IMR-90 (cell line): ENCODE measurements at regions not wholly inside any gene's neighbourhood (a gene's known extent, or its start where the extent isn't known, plus 50 kb on each side); places are given as distances from the start of the nearest gene placed in this dataset.

Source experiments
- ATAC-seq: fragments of 200-7000 bp; cut with Tn5 transposase; 2 replicates; pipeline ENCODE4 v1.9.1; 2020; ENCODE audit warnings: low read depth, mild to moderate bottlenecking, moderate library complexity
- BruUV-seq: library from RNA; stranded (reverse); fragments of 400-500 nt; replicated peaks from 2 replicates; lab custom pipeline; 2021; lab: Mats Ljungman, UMichigan
- CTCF ChIA-PET: fragments of 300-600 bp; formaldehyde crosslinking; extraction: SDS; loops from one replicate; lab custom pipeline; 2021; ENCODE audit warnings: antibody characterized with exemption; lab: Yijun Ruan, JAX
- POLR2A ChIA-PET: fragments of 300-600 bp; sonication (Branson Sonifier 250); formaldehyde crosslinking; loops from one replicate; lab custom pipeline; 2022; ENCODE audit warnings: antibody characterized with exemption; ENCODE audit not compliant: unreplicated experiment; lab: Charles Lee
- DNase-seq: peaks from one replicate; pipeline ENCODE4 v3.0.0; 2013
- H2AFZ ChIP-seq: replicated peaks from 2 replicates; pipeline ENCODE3; 2013; ENCODE audit warnings: low read length, mild to moderate bottlenecking; ENCODE audit not compliant: poor library complexity
- H2AK5ac ChIP-seq: 2 replicates; pipeline ENCODE4 v1.6.1; 2013; ENCODE audit warnings: low read depth, low read length, inconsistent platforms
- H2AK9ac ChIP-seq: replicated peaks from 2 replicates; pipeline ENCODE3; 2013; ENCODE audit warnings: mild to moderate bottlenecking, low read depth, low read length, moderate library complexity; ENCODE audit not compliant: poor library complexity
- H2BK120ac ChIP-seq: 2 replicates; pipeline ENCODE4 v1.6.1; 2013; ENCODE audit warnings: low read depth, low read length, inconsistent platforms
- H2BK15ac ChIP-seq: 3 replicates; pipeline ENCODE4 v1.6.1; 2013; ENCODE audit warnings: low read depth, low read length, inconsistent platforms
- H2BK20ac ChIP-seq: 2 replicates; pipeline ENCODE4 v1.6.1; 2013; ENCODE audit warnings: low read depth, mild to moderate bottlenecking, inconsistent platforms, low read length, moderate library complexity
- H2BK5ac ChIP-seq: 2 replicates; pipeline ENCODE4 v1.6.1; 2013; ENCODE audit warnings: mild to moderate bottlenecking, low read depth, low read length, inconsistent platforms; ENCODE audit not compliant: poor library complexity, severe bottlenecking
- H3K14ac ChIP-seq: replicated peaks from 2 replicates; pipeline ENCODE4 v1.6.1; 2013; ENCODE audit warnings: low read depth, low read length, inconsistent platforms
- H3K18ac ChIP-seq: 2 replicates; pipeline ENCODE4 v1.6.1; 2013; ENCODE audit warnings: low read depth, low read length, control low read depth
- H3K23ac ChIP-seq: 2 replicates; pipeline ENCODE4 v1.6.1; 2013; ENCODE audit warnings: low read depth, low read length, inconsistent platforms
- H3K27ac ChIP-seq: 2 replicates; pipeline ENCODE4 v1.5.1; 2013; ENCODE audit warnings: mild to moderate bottlenecking, control low read depth, low read length; ENCODE audit not compliant: insufficient read depth
- H3K27me3 ChIP-seq: 2 replicates; pipeline ENCODE4 v1.6.1; 2013; ENCODE audit warnings: low read length; ENCODE audit not compliant: control insufficient read depth, insufficient read depth
- H3K36me3 ChIP-seq: 2 replicates; pipeline ENCODE4 v1.6.1; 2013; ENCODE audit warnings: low read length, mixed read lengths; ENCODE audit not compliant: control insufficient read depth, insufficient read depth
- H3K4ac ChIP-seq: 2 replicates; pipeline ENCODE4 v1.6.1; 2013; ENCODE audit warnings: low read depth, low read length, inconsistent platforms
- H3K4me1 ChIP-seq: 2 replicates; pipeline ENCODE4 v1.6.1; 2013; ENCODE audit warnings: low read length, mixed read lengths; ENCODE audit not compliant: control insufficient read depth, insufficient read depth
- H3K4me2 ChIP-seq: 2 replicates; pipeline ENCODE4 v1.6.1; 2013; ENCODE audit warnings: low read depth, mild to moderate bottlenecking, control low read depth, low read length, moderate library complexity
- H3K4me3 ChIP-seq: 2 replicates; pipeline ENCODE4 v1.5.1; 2013; ENCODE audit warnings: low read depth, mild to moderate bottlenecking, control low read depth, low read length, moderate library complexity; ENCODE audit not compliant: insufficient read depth
- H3K56ac ChIP-seq: 2 replicates; pipeline ENCODE4 v1.6.1; 2013; ENCODE audit warnings: low read length, inconsistent platforms; ENCODE audit not compliant: insufficient read depth; ENCODE audit errors: extremely low read depth
- H3K79me1 ChIP-seq, 2 experiments: 2 replicates each; pipeline ENCODE4 v1.6.1; 2013; ENCODE audit warnings: low read length in 2 of 2, inconsistent platforms in 1 of 2, low read depth in 1 of 2
- H3K9ac ChIP-seq: 2 replicates; pipeline ENCODE4 v1.6.1; 2013; ENCODE audit warnings: low read depth, low read length, control low read depth
- H3K9me1 ChIP-seq: 2 replicates; pipeline ENCODE4 v1.6.1; 2013; ENCODE audit warnings: low read length, inconsistent platforms; ENCODE audit not compliant: insufficient read depth
- H3K9me3 ChIP-seq: 2 replicates; pipeline ENCODE4 v1.6.1; 2013; ENCODE audit warnings: low read length; ENCODE audit not compliant: control insufficient read depth, insufficient read depth
- H4K20me1 ChIP-seq: 2 replicates; pipeline ENCODE4 v1.6.1; 2013; ENCODE audit warnings: low read length, inconsistent platforms; ENCODE audit not compliant: insufficient read depth
- H4K5ac ChIP-seq: 2 replicates; pipeline ENCODE4 v1.6.1; 2013; ENCODE audit warnings: mild to moderate bottlenecking, low read depth, low read length, control low read depth
- H4K8ac ChIP-seq, 2 experiments: 2 replicates each; pipeline ENCODE4 v1.6.1; 2013; ENCODE audit warnings: low read depth in 2 of 2, low read length in 2 of 2, control low read depth in 1 of 2, inconsistent platforms in 1 of 2
- H4K91ac ChIP-seq: 2 replicates; pipeline ENCODE4 v1.6.1; 2013; ENCODE audit warnings: low read depth, low read length, inconsistent platforms; ENCODE audit not compliant: insufficient read depth
- BHLHE40 ChIP-seq: fragments of 150-350 bp; IDR thresholded peaks from 2 replicates; pipeline ENCODE4 v1.6.1; 2016; ENCODE audit warnings: mild to moderate bottlenecking, low read depth, low read length
- CEBPB ChIP-seq: IDR thresholded peaks from 2 replicates; pipeline ENCODE4 v1.6.1; 2012; ENCODE audit warnings: low read depth, low read length, improper control_type of control experiment
- CHD1 ChIP-seq: IDR thresholded peaks from 2 replicates; pipeline ENCODE4 v1.6.1; 2012; ENCODE audit warnings: low read depth, low read length, improper control_type of control experiment
- FOS ChIP-seq: fragments of 150-350 bp; IDR thresholded peaks from 2 replicates; pipeline ENCODE4 v1.6.1; 2016; ENCODE audit warnings: low read depth, low read length
- MAFK ChIP-seq: IDR thresholded peaks from 2 replicates; pipeline ENCODE4 v1.6.1; 2012; ENCODE audit warnings: low read depth, low read length, improper control_type of control experiment
- MAZ ChIP-seq: IDR thresholded peaks from 2 replicates; pipeline ENCODE4 v1.6.1; 2012; ENCODE audit warnings: low read depth, mild to moderate bottlenecking, low read length, improper control_type of control experiment, moderate library complexity, borderline replicate concordance
- MXI1 ChIP-seq: IDR thresholded peaks from 2 replicates; pipeline ENCODE4 v1.6.1; 2012; ENCODE audit warnings: low read depth, mild to moderate bottlenecking, low read length, moderate library complexity, borderline replicate concordance
- NFE2L2 ChIP-seq: fragments of 150-350 bp; IDR thresholded peaks from 2 replicates; pipeline ENCODE4 v1.6.1; 2016; ENCODE audit warnings: low read depth, mild to moderate bottlenecking, low read length
- POLR2A ChIP-seq: IDR thresholded peaks from 2 replicates; pipeline ENCODE4 v1.6.1; 2012; ENCODE audit warnings: mild to moderate bottlenecking, low read depth, low read length
- RAD21 ChIP-seq: IDR thresholded peaks from 2 replicates; pipeline ENCODE4 v1.6.1; 2012; ENCODE audit warnings: low read length, improper control_type of control experiment
- RCOR1 ChIP-seq: IDR thresholded peaks from 2 replicates; pipeline ENCODE4 v1.6.1; 2012; ENCODE audit warnings: mild to moderate bottlenecking, low read length, improper control_type of control experiment; ENCODE audit not compliant: insufficient replicate concordance
- RFX5 ChIP-seq: IDR thresholded peaks from 2 replicates; pipeline ENCODE4 v1.8.0; 2012; ENCODE audit warnings: low read depth, mild to moderate bottlenecking, low read length, moderate library complexity
- SMC3 ChIP-seq: fragments of 150-350 bp; IDR thresholded peaks from 2 replicates; pipeline ENCODE4 v1.6.1; 2016; ENCODE audit warnings: low read depth, mild to moderate bottlenecking, antibody characterized with exemption, low read length, moderate library complexity
- USF2 ChIP-seq: fragments of 150-350 bp; IDR thresholded peaks from 2 replicates; pipeline ENCODE4 v1.6.1; 2017; ENCODE audit warnings: mild to moderate bottlenecking, antibody characterized with exemption, low read length, low read depth
- WGBS, 2 experiments: methylation state at CpG; one replicate each; pipeline versions ENCODE4 v1.1.5 to v1.1.7; 2013; ENCODE audit warnings: missing lambda C conversion rate in 2 of 2; ENCODE audit not compliant: insufficient read length in 1 of 2; ENCODE audit errors: extremely low coverage in 2 of 2; 5-methylcytosine and 5-hydroxymethylcytosine counted together
- dilution Hi-C: fragments of 300-500 bp; cut with HindIII; formaldehyde crosslinking; loops from one replicate; pipeline ENCODE4 v1.14.3; 2018; ENCODE audit warnings: low sequenced_read_pairs; ENCODE audit not compliant: unreplicated experiment
- in situ Hi-C: fragments of 300-500 bp; cut with MboI; formaldehyde crosslinking; loops from 3 replicates; pipeline ENCODE4 v1.14.3; 2019; ENCODE audit warnings: low sequenced_read_pairs, inconsistent platforms, mixed read lengths
- intact Hi-C: fragments of 100-400 bp; cut with micrococcal nuclease; formaldehyde crosslinking; loops from 2 replicates; pipeline ENCODE4 v1.10.0; 2022
- TF ChIP-seq, protein P1 (sequence below): conservative IDR thresholded peaks from 2 replicates; pipeline ENCODE4 v1.5.1; 2012; ENCODE audit warnings: mild to moderate bottlenecking, low read depth, low read length, improper control_type of control experiment
- TF ChIP-seq, protein P2 (sequence below): fragments of 150-350 bp; IDR thresholded peaks from 2 replicates; pipeline ENCODE4 v1.6.1; 2016; ENCODE audit warnings: low read depth, mild to moderate bottlenecking, low read length, moderate library complexity, borderline replicate concordance

DNA sequence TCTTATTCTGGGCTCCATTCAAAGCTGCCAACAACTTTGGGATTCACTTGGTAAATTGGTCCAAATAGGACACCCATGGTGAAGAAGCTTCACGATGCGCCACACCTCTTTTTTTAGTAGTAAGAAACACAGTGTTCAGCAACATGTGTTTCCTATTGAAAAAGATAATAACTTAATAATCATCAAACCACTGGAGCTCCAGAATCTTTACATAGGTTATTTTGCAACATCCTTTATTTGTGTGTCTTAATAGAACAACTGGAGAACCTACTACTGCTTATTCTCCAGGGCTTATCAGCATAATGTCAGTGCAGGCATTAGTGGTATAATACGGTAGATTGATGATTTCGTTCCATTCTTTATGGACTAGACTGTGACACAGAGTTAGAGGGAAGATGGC, 63.3 kb upstream of the DAPK1 start:
- no peaks in the 10 kb centered on the region for H3K9me1 ChIP-seq
- no peak overlapping the region for H3K56ac ChIP-seq
- no peaks in the 10 kb centered on the region for H3K79me1 ChIP-seq
- no peaks in the 10 kb centered on the region for H3K4me1 ChIP-seq
- H3K4me3 ChIP-seq: no peak overlapping the region
- no peak overlapping the region for H2BK120ac ChIP-seq
- no peaks in the 10 kb centered on the region for H4K20me1 ChIP-seq
- ChIA-PET POLR2A (no interaction called here), CTCF (no interaction called here)
- TF ChIP-seq USF2: no peak
- TF ChIP-seq RAD21: no peak
- no peak for TF ChIP-seq POLR2A
- no peak for TF ChIP-seq MAFK
- TF ChIP-seq FOS: no peak
- TF ChIP-seq MXI1: no peak
- TF ChIP-seq RCOR1: no peak
- TF ChIP-seq MAZ: no peak
- TF ChIP-seq RFX5: no peak
- TF ChIP-seq, protein P1, sequence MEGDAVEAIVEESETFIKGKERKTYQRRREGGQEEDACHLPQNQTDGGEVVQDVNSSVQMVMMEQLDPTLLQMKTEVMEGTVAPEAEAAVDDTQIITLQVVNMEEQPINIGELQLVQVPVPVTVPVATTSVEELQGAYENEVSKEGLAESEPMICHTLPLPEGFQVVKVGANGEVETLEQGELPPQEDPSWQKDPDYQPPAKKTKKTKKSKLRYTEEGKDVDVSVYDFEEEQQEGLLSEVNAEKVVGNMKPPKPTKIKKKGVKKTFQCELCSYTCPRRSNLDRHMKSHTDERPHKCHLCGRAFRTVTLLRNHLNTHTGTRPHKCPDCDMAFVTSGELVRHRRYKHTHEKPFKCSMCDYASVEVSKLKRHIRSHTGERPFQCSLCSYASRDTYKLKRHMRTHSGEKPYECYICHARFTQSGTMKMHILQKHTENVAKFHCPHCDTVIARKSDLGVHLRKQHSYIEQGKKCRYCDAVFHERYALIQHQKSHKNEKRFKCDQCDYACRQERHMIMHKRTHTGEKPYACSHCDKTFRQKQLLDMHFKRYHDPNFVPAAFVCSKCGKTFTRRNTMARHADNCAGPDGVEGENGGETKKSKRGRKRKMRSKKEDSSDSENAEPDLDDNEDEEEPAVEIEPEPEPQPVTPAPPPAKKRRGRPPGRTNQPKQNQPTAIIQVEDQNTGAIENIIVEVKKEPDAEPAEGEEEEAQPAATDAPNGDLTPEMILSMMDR: no peak
- TF ChIP-seq CEBPB: no peak
- TF ChIP-seq CHD1: no peak
- no peak for TF ChIP-seq BHLHE40
- TF ChIP-seq, protein P2, sequence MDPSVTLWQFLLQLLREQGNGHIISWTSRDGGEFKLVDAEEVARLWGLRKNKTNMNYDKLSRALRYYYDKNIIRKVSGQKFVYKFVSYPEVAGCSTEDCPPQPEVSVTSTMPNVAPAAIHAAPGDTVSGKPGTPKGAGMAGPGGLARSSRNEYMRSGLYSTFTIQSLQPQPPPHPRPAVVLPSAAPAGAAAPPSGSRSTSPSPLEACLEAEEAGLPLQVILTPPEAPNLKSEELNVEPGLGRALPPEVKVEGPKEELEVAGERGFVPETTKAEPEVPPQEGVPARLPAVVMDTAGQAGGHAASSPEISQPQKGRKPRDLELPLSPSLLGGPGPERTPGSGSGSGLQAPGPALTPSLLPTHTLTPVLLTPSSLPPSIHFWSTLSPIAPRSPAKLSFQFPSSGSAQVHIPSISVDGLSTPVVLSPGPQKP: no peak
- no peak for TF ChIP-seq NFE2L2
- no peak for TF ChIP-seq SMC3
- H4K8ac ChIP-seq: no peak overlapping the region
- H4K5ac ChIP-seq: no peak overlapping the region
- no peak overlapping the region for H3K23ac ChIP-seq
- in situ Hi-C loops: no loop called here
- H2BK5ac ChIP-seq: no peak overlapping the region
- no peak overlapping the region for H2AK9ac ChIP-seq
- no peak overlapping the region for H3K9ac ChIP-seq
- no CpG with 5 or more reads among the region's 4 CpGs for WGBS, 2 experiments
- no peak overlapping the region for H2AFZ ChIP-seq
- no peak overlapping the region for H4K91ac ChIP-seq
- no peak for DNase-seq
- dilution Hi-C loops: no loop called here
- intact Hi-C loops: no loop called here
- no peak overlapping the region for H3K4ac ChIP-seq
- no peaks in the 10 kb centered on the region for H3K36me3 ChIP-seq
- H3K14ac ChIP-seq: no peak overlapping the region
- H3K18ac ChIP-seq: no peak overlapping the region
- H2AK5ac ChIP-seq: no peak overlapping the region
- no peaks in the 10 kb centered on the region; the same call in 1 of the 2 replicates for H3K27me3 ChIP-seq
- H3K9me3 ChIP-seq: no peaks in the 10 kb centered on the region
- no peak overlapping the region for H2BK15ac ChIP-seq
- ATAC-seq: no peak
- BruUV-seq: no TSS peak
- H2BK20ac ChIP-seq: no peak overlapping the region
- no peak overlapping the region for H3K27ac ChIP-seq
- H3K4me2 ChIP-seq: no peak overlapping the region
